Stimulated activated naive CD4-positive, alpha-beta T cell (primary cell): ENCODE measurements at regions not wholly inside any gene's neighbourhood (a gene's known extent, or its start where the extent isn't known, plus 50 kb on each side); places are given as distances from the start of the nearest gene placed in this dataset.
"Not testable (repeated sequence)": the region's sequence is repeated elsewhere in the genome, so short reads cannot be mapped to it uniquely, and the experiment has no call there.

Experiments used
- DNase-seq, 6 experiments: peaks; one replicate each; lab custom pipeline; 2025; lab: John Stamatoyannopoulos, UW

DNA sequence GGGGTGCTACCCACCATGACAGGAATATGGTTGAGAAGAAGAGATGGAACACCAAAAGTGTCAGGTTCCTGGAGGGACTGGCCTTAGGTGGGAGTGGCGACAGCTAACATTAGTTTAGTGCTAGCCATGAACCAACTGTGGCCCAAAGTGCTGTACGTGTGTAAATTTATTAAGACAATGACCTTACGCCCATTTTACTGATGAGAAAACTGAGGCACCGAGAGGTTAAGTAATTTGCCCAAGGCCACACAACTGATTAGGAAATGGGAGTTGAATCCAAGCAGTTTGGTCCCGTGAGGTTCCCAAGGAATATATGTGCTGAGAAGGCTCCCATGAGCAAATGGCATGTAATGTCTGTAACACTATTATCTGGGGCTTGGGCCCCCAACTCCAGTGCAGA, 109.5 kb upstream of the SLC1A4 start:
- no peak for DNase-seq

DNA sequence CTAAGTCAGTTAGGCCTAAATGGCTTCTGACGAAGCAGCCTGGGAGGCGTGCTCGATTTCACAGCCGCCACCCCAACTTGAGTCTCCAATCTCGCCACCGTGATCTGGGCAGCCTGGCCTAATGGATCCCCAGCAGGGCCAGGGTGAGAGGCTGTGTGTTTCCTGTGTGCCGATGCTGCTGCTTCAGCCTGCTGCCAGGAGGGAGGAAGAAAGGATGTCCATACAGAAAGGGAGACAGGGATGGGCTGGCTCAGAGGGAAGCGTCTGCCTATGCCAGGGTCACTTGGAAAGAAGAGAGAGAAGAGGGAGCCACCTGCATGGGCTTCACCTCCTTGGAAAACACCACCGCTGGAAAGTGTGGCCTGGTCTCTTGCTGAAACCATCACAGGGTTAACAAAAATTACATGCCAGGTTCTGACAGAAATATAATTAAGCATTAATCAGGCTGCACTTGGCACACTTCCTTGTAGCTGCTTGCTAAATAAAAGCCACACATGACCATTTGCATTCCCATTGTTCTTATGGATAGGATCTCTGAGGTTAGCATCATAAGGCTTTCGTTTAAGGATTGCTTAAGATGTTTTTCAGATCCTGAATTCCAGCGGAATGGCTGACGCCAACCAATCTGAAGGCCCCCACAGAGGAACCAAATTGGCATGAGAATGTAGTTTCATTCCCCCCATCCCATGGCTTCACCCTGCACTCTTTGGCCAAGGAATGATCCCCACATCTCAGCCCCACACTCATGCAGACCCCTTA, 108.8 kb upstream of the SLC1A4 start:
- no peak for DNase-seq

DNA sequence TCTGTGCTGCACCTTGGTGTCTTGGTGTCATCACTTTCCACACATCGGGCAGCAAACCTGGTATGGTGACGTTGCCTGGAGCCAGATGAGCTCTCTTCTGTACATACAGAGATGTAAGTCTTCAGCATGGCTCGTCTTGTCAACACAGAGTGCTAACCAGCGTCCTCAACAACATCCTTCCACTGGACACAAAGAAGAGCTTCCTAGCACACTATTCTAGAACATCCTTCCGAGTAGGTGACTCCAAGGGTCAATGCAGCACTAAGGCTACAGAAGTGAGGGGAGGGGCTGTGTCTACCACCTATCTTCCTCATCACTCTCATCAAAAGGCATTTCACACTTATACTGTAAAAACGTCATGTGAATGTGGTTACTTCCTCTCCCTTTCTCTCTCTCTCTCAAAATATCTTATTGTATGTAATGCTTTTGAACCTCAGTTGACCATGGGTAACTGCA, 108.1 kb upstream of the SLC1A4 start:
- no peak for DNase-seq

DNA sequence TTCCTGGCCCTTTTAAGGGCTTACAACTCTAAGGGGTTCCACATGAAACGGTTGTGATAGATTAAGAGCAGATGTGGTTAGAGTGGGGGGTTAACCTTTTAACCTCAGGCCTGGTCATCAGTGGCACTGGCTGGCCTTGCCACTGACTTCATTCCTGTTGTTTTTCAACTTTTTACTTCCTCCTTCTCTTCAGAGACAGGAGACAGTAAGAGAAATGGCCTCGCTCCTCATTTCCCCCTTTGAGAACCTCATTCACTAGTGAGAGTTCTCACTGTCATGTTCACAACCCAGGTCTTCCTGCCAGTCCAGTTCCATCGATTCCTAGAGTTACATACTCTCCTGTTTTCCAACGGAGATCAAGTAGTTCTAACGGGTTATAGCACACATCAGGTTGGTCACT, 101.6 kb upstream of the SLC1A4 start:
- no peak for DNase-seq

DNA sequence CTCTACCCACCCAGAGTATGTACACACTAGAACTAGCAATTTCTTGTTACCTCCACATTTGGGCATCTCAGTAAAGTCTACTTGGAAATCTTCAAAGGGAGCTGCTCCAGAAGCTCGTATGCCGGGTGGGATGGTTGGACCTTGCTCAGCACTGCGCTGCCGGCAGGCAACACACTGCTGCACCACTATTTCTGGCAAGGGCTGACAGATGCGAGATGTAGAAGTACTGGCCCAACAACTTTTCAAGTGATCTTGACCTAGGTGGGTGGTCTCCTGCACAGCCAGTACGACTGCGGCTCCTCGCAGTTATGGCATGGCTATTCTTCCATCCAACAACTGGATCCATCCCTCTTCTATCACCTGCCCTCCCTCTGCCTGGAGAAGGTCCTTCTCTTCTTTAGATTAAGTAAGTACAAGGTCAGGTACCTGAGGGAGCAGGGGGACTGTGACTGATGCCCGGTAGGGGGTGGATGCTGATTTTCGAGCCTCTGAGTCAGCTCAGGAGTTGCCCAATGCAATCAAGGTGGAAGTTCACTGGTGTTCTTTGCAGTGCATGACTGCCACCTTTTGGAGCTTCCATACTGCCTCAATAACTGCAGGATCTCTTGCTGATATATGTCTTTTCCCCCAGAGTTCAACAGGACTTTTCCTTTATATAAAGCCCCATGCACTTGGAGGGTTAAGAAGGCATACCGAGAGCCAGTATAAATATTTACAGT, 100.4 kb upstream of the SLC1A4 start:
- DNase-seq = no peak

DNA sequence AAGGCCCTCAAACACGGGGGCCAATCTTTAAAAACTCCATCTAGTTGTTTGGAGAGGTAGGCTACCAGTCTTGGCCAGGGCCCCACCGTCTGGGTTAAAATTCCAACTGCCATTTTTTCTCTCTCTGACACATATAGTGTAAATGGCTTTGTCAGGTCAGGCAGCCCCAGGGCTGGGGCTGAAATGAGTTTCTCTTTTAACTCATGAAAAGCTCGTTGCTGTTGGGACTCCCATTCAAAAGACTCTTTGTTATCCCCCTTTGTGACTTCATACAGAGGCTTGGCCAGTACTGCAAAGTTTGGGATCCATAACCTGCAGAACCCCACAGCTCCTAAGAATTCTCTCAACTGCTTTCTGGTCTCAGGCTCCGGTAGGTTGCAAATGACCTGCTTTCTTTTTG, 99.4 kb upstream of the SLC1A4 start:
- DNase-seq = no peak

DNA sequence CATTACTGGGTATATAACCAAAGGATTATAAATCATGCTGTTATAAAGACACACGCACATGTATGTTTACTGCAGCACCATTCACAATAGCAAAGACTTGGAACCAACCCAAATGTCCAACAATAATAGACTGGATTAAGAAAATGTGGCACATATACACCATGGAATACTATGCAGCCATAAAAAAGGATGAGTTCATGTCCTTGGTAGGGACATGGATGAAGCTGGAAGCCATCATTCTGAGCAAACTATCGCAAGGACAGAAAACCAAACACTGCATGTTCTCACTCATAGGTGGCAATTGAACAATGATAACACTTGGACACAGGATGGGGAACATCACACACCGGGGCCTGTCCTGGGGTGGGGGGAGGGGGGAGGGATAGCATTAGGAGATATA, 92.6 kb upstream of the SLC1A4 start:
- not testable (repeated sequence) for DNase-seq

DNA sequence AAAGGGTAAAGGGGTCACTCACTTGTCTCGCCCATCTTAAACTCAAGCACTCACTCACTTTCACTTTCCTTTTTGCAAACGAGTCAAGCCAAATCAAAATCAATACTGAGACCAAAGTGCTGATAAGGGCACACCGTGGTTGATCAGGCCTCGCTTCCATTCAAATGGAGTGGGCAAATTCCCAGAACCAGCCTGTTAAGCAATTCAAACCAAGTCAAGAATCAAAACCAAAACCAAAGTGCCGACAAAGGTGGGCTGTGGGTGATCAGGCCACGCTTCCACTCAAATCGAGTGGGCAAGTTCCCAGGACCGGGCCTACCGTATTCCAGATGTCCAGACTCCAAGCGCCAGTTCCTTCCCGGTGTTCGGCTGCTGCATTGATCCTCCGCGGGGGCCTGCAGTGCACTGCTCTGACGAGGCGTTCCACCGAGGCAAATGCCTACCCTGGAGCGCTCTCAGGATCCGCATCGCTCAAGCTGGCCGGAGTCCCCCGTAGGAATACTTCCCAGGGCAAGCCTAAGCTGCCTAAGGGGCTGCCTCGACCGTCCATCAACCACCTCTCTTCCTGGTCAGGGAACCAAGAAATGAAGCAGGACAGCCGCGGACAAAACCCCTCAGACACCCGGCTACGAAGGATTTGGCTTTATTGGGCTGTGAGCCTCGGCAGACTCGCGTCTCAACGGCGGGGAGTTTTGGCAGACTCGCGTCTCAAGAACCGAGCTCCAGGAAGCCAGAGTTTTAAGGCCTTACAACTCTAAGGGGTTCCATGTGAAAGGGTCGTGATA, 89.9 kb upstream of the SLC1A4 start:
- DNase-seq = no peak

DNA sequence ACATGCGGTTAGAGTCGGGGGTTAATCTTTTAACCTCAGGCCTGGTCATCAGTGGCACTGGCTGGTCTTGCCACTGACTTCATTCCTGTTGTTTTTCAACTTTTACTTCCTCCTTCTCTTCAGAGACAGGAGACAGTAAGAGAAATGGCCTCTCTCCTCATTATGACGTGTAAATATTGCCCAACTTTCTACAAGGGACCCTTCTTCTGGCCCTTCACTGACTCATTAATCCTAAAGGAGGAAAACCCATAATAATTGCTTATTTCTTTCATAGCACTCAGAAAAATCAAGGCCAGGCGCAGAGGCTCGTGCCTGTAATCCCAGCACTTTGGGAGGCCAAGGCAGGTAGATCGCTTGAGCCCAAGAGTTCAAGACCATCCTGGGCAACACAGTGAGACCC, 89.3 kb upstream of the SLC1A4 start:
- DNase-seq = not testable (repeated sequence)

DNA sequence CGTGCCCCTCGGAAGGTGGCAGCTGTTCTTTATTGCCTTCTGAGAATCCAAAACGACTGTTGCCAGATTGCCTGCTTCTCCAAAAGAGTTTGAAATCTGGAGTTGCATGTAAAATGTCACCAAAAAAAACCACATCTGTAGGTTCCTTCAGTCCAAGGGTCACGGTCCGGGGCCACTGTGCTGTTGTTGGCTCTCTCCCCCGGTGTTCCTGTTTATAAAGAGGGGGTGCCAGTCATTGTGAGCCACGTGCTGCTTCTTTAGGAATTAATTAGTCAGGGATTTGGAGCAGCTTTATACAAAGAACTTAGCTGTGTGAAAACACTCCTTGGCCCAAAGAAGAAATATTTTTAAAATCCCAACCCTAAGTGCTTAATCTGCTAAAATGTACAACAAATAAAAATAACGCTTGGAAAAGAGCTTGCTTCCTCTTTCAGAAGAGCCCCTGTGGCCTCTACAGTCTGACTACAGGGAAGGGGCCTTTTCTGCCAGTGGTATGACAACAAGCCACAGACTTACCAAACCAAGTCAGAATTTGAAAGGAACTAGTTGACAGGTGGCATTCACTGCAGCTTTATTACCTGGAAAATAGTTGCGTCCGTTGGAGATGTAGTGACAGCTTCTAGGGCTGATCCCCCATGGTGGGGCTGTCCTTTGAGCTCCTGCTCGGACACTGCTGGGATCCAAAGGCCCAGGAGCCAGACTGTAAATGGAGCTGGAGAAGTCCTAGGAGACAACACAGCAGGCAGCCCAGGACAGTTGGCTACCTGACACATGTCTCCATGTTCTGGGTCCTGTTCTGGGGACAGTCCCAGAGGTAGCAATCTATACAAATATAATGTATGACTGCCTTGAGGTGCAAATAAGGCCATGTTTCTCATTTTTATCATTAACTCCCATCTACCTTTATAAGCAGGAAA, 84.5 kb upstream of the SLC1A4 start:
- DNase-seq = no peak

DNA sequence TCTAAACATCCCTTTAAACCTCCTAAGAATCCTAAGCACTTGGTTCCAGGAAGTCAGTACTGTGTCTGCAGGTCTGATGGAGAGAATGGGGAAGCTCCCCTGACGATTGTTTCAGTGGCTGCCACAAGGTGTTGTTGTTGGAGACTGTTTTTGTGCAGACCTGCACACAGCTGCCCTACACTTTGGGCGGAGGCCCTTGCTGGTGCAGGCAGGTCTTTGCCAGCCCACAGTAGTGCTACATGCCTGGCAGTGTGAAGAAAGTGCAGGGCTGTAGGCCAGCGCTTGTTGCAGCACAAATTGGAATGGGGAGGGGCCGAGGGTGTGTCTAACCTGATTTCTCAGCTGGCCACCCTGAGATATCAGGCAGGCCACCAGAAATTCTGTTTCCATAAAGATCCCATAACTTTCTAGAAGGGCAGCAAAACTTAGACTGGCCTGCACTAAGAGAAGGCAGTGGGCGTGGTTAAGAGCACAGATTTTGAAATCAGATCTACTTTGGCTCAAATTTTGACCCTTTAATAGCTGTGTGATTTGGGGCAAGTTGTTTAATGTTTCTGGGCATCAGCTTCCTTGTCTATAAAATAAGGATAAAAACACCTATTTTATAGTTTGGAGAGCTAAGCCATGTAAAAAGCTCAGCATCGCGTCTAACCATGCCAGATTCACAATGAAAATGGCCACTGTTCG, 83.7 kb upstream of the SLC1A4 start:
- DNase-seq = no peak

DNA sequence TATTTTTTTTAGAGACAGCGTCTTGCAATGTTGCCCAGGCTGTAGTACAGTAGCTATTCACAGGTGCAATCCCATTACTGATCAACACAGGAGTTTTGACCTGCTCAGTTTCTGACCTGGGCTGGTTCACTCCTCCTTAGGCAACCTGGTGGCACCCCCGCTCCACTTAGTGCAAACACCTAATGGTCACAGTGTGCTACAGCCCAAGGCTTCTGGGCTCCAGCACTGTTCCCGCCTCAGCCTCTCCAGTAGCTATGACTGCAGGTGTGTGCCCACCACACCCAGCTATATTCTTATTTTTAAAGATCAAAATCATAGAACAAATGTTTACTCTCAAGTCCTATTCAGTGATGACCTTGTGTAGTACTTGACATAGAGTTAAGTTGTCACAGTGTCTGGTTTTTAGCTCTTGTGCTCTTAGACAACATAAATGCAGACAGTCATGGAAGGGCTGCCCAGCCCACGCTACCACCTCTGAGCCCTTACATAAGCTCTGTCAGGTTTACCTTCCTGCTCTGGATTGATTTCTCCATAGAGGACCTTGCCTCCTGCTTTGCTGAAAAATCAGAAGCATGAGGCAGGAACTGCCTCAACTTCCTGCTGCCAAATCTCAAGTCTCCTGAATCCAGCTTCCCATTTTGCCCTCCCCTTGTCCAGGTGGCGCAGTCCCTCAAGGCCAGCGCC, 82.2 kb upstream of the SLC1A4 start:
- DNase-seq = no peak

DNA sequence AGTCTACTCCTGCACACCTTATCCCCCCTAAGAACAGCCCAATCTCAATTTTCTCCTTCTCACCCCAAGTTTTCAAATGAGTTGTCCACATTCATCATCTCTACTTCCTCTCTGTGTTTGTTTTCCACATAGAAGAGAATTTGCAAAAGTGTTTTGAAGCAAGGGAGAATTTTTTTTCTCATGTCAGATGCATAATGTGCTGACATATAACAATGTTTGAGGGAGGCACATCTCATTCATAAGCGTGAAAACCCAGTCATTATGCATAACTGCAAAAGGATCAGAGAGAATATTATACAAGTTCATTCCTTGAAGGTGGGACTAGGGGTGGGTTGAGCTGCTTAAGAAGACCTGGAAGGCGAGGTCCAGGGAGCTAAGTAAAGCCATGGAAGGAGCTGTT, 80.8 kb upstream of the SLC1A4 start:
- DNase-seq = no peak

DNA sequence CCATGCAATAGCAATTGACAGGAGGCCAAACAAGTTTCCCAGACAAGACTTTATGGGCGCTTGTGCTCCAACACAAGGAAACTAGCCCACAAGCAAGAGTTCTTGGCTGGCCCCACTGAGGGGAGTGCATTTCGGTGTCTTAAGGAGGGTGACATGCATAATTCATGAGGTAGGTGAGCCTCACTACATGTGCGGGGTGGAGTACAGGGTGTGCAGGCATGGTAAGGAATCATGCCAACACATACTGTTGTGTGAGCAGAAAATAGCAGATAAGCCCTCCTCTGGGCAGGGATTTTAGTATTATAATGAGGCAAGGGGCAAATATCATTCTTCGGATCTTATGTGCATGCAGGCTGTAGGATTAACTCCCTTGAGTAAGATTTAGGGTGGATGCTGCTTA, 78.7 kb upstream of the SLC1A4 start:
- DNase-seq = no peak

DNA sequence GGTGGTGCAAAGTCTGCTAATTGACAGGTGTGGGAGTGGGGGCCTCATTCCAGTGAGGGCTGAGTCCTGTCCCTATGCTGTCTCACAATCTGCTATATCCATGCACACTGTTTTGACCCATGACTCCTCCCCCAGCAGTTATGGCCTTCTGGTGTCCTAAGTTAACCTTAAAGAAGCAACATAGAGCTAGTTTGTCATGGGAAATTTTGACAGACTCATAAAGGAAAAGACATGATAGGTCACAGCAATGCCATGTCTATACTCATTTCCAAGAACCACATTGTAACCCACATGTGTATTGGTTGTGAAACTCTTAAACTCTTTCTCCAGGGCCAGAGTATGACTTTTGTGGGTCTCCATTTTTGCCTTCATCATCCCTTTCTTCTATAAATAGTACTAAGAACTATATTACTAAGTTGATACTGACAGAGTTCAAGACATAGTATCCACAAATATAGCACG, 78.2 kb upstream of the SLC1A4 start:
- DNase-seq = no peak

DNA sequence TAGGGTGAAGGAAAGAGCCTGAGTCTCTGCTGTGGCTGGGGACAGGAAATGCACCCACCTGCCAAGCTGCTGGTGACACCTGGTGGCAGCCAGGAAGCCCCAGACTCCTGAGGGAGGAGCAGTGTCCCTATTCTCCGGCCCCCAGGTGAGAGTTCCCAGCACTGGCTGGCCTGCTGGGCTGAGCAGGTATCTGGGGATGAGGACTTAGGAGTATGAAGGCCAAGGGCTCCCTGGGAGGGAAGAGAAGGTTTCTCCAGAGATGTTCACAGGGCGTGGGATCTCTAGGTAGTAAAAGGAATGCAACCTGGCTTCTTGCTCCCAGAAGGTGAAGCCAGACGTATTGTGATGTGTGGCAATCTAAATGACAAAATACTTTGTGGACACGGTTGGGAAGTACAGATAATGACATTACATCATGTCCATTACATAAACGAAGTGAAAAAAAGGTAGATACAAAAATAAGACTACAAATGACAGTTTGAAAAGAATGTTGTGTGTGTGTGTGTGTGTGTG, 75.8 kb upstream of the SLC1A4 start:
- peak in 2 of 6 experiments; percentile 11 to 22 for DNase-seq

DNA sequence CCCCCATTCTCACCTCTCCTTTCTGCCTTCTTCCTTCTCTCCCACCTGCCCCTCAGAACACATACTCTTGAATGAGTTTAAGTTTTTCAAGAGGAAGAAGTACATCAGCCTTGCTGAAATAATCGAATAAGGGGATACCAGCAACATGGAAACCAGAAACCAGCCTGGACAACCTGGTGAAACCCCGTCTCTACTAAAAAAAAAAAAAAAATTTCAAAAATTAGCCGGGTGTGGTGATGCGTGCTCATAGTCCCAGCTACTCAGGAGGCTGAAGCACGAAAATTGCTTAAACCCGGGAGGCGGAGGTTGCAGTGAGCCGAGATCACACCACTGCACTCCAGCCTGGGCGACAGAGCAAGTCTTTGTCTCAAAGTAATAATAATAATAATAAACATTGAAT, 75.0 kb upstream of the SLC1A4 start:
- no peak for DNase-seq

DNA sequence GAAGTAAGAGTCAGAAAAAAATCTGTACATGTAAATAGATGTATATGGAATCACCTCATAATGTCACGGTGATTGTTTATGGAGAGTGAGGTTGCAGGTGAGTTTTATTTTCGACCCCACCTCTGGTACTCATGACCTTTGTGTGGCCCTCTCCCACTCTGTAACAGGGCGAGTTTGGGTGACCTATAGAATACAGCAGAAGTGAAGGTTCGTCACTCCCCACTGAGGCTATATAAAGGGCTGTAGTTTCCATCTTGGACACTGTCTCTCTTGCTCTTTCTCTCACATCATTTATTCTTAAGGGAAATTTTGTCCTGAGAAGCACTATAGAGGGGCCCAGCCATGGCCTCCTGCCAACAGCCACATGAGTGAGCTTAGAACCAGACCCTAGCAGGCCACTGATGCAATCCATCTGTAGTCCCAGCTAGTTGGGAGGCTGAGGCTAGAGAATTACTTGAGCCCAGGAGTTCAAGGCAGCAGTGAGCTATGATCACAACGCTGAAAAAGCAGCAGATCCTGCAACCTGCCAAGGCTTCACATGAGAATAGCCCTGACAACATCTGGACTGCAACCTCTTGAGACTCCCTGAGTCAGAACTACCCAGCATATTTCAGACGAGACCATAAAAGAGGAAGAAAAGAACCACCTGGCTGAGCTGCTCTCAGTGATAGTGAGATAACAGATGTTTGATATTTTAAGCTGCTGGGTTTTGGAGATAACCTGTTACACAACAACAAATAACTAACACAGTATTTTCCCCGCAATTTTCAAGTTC, 74.3 kb upstream of the SLC1A4 start:
- DNase-seq = no peak

DNA sequence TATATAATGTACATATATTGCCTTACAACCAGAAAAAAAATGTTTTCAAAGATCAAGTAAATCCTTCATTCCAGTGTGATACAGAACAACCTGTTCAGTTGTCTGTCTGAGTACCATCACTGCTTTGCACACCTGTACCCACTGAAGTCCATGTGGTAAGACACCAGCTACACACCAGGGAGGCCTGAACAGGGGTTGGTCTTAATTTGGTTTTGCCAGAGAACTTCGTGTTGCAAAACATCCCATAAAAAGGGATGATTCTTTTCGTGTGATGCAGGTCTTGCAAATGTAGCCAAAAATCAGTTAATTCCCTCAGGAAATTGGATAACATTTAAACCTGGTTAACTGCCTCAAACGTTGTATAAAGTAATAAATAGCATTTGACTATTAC, 73.7 kb upstream of the SLC1A4 start:
- no peak for DNase-seq
